LNCAP (cell line): ENCODE measurements at regions not wholly inside any gene's neighbourhood (a gene's known extent, or its start where the extent isn't known, plus 50 kb on each side); places are given as distances from the start of the nearest gene placed in this dataset.

ENCODE experiments used
- TF ChIP-seq, protein P1 (sequence below): fragments of 450-650 bp; IDR thresholded peaks from 2 replicates; pipeline ENCODE4 v1.5.1; 2017; ENCODE audit warnings: mild to moderate bottlenecking

DNA sequence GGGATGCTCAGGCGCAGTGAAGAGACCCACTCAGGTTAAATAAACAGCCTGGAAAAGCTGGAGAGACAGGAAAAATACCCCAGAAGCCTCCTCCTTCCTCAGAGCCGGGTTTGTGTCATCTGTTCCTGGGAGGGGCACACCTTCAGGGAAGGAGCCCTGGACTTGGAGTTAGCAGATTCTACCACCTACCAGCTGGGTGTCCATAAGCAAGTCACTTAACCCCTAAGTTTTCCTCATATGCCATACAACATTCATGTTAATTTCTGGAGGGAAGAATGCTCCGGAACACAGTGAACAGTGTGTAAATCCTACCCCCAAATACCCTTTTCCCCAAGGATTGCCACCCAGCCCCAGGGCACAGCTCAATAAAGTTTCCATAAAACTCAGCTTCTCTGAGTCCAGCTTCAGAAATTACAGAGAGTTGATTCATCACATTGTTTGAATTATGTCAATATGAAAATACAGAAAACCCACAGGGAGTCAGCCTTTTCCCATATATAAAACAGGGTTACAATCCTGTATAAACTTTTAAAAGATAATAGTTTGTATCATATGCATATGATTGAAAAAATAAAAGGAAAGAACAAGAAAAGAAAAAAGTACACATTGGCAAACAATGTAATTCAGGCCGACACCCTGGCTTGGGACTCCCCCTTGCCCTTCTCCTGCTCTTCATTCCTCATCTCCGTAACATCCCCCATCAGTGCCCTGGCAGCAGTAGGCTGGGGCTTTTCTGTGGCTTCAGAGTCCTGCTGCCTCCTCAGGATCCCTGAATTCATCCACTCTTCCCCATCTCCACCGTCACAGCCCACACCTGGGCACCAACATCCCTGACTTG is 291.8 kb upstream of the USP24 start:
- TF ChIP-seq, protein P1, sequence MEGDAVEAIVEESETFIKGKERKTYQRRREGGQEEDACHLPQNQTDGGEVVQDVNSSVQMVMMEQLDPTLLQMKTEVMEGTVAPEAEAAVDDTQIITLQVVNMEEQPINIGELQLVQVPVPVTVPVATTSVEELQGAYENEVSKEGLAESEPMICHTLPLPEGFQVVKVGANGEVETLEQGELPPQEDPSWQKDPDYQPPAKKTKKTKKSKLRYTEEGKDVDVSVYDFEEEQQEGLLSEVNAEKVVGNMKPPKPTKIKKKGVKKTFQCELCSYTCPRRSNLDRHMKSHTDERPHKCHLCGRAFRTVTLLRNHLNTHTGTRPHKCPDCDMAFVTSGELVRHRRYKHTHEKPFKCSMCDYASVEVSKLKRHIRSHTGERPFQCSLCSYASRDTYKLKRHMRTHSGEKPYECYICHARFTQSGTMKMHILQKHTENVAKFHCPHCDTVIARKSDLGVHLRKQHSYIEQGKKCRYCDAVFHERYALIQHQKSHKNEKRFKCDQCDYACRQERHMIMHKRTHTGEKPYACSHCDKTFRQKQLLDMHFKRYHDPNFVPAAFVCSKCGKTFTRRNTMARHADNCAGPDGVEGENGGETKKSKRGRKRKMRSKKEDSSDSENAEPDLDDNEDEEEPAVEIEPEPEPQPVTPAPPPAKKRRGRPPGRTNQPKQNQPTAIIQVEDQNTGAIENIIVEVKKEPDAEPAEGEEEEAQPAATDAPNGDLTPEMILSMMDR, result no peak

DNA sequence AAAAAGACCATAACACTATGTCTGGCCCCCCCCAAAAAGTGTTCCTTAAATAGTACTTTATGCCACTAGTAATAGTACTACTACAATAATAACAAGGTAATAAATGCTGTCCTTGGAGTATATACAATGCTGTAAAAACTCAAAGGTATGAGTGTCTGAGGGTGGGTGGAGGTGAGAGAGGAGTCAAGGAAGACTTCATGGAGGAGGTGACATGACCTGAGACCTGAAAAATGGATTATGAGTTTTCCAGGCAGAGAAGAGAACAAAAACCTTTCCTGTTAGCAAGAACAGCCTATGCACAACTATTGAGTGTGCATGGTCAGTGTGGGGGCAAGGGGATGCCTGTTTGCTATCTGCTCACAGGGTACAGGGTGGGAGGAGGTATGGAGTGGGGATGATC is 290.2 kb upstream of the USP24 start:
- TF ChIP-seq, protein P1, result no peak

DNA sequence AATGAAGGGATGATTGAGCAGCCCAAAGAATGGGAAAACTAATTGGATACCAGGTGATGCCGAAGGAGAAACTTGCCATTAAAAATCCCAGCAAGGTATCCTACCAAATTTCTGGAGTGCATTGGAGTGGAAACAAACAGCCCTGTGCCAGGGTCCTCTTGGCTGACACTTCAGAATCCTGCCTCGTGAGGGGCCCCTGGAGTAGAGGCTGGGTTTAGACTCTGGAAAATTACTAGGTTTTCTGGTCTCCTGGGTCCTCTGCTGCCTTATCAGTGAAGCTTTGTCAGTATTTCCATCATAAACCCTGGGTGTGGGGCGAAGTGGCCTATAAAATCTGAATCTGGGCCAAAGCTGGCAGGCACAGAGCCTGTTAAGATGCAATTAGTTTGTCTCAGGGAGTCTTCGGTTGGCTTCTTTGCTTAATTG is 289.2 kb upstream of the USP24 start:
- TF ChIP-seq, protein P1, result no peak

DNA sequence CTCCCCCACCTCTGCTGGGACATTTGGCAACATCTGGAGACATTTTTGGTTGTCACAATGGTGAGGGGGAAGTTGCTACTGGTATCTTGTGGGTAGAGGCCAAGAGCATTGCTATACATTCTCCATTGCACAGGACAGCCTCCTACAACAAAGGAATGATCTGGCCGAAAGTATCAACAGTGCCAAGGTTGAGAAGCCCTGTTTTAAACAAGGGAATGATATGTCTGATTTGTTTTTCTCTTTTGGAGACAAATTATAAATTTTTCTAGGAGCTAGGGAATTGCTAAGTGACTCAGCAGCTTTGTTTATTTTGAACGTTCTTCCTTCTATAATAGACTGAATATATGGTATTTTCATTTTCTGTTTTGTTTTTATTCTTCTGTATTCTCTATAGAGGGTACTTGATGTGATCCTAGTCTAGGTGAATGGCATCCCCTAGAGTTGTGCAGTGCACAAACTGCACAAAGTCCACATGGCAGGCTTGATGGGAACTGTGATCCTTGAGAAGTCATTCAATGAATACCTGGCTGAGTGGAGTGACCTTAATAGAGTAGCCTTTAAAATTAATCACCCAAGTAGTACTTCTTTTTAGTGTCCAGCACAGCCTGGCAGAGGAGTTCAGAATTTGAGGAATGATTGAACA is 288.6 kb upstream of the USP24 start:
- TF ChIP-seq, protein P1, result no peak

DNA sequence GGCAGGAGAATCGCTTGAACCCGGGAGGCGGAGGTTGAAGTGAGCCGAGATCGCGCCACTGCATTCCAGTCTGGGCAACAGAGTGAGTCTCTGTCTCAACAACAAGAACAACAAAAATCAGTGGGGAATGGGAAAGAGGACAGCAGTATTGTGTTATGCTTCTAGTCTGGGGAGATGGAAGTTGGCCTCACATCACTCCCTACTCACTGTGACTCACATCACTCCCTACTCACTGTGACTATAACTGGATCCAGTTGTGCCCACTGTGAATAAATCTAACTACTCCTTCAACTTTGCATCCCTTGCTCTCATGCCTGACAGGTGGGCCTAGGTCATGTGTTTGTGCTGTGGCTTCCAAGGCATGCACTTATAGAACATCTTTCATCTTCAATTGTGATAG is 285.4 kb upstream of the USP24 start:
- TF ChIP-seq, protein P1, result no peak

DNA sequence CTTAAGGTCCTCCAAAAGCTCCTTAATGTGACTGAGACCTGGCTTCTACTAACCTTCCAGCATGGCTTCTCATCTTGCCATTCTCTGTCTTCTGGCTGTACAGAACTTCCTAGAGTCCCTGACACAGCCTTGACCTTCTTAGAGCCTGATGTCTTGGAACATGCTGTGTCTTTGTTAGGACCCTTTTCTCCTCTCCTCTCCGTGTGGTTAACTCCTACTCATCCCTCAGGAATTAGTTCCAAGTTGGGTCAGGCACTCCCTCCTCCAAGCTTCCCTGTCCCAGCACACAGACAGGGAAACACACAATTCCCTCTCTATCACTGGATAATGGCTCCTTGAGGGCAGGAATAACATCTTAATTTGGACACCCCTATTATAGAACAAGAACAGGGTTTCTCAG is 275.4 kb upstream of the USP24 start:
- TF ChIP-seq, protein P1, result no peak

DNA sequence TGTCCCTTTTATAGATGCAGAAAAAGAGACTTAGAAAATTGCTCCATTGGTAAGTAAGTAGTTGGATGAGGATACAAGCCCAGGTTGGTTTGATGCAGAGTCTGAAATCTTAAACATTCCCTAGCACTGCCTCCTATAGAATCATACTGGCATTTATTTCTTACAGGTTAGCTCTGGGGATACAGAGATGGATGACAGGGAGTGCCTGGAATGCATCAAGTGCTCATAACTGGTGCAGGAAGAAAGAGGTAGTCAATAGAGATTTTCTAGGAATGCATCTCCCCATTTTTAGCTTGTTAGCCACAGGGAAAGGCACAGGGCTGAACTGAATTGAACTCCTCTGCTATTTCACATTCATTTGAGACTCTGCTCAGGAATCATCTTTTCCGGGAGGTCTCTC is 269.0 kb upstream of the USP24 start:
- TF ChIP-seq, protein P1, result no peak
